NCI-H187 (cell line): ENCODE measurements at regions not wholly inside any gene's neighbourhood (a gene's known extent, or its start where the extent isn't known, plus 50 kb on each side); places are given as distances from the start of the nearest gene placed in this dataset.
"Not testable (repeated sequence)": the region's sequence is repeated elsewhere in the genome, so short reads cannot be mapped to it uniquely, and the experiment has no call there.

Experiments used
- DNase-seq, 2 experiments: peaks; one replicate each; lab custom pipeline; 2025; lab: John Stamatoyannopoulos, UW

- DNase-seq, result not testable (repeated sequence)
These were observed 174.8 kb upstream of the NBPF9 start for GRCh38 chr1:149278156-149278555.

GRCh38 chr1:149279015-149279414 is 175.7 kb upstream of the NBPF9 start:
- DNase-seq, result not testable (repeated sequence)

DNA sequence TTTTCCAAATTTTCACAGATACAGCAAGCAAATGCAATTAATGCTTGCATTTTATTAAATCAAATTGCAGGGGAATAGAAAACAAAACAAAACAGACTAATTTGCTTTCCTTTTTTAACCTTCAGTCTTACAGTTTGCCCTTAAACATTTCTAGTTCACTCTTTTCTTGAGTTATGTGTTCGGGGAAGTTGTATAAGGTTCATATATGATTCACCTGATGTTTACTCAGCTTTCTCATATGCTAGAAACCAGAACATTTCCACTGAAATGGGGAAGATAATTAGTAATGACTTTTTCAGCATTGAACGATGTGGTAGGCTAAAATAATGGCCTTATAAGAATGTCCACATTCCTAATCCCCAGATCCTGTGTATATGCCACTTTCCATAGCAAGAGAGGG is 176.2 kb upstream of the NBPF9 start:
- DNase-seq, result not testable (repeated sequence)

DNA sequence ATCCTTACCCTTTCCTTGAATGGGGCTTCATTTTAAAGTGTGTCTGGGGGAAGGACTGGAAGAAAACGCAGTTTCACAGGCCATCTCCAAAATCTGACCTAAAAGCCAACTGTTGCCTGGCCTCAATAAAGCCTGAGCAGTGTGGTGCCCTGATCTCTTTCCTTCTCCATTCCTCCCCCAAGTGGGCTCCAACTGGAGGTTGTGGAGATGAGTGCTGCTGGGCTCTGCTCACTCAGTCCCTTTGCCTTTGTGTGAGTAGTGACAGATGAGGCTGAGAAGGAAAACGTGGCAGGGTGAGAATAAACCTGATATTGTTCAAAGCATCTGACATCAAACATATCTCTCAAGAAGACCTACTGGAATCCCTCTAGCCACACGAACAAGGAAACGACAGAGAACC is 181.4 kb upstream of the NBPF9 start:
- not testable (repeated sequence) for DNase-seq

- not testable (repeated sequence) for DNase-seq
These were observed 181.9 kb upstream of the NBPF9 start for GRCh38 chr1:149285205-149285604.

DNA sequence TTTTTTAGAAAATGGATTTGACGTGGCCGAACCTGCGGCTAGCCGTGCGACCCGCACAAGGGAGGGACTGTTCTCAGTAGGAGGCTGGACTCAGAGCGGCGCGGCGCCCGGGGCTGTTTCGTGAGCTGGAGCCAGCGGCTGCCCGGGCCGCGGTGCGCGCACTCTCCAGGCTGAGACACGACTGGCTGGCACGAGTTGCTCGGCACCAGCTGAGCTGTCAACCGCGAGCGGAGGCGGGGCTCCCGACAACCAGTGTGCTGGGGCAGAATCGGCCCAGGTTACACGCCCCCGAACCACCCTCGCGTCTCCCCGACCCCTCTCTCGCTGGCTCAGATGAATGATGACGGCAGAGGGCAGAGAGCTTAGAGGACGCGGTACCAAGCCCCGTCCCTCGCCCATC is 182.3 kb upstream of the NBPF9 start:
- not testable (repeated sequence) for DNase-seq

DNA sequence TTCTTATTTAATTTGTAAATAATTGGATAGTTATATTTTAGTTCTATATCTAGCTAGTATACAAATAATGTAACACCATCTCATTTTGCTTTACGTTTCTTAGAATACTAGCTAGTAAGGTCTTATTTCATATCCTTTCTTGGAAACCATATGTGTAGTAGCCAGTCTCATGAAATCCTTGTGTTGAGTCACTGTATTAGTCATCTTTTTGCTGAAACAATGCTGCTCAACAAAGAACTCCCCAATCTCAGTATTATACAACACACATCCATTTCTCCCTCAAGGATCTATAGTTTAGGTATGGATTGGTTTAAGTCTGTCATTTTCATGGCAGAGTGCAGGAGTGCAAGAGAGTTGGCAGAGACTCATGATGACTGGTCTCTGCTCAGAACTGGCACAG is 185.2 kb upstream of the NBPF9 start:
- DNase-seq, result not testable (repeated sequence)

GRCh38 chr1:149300478-149301218 is 174.2 kb upstream of the NBPF19 start:
- not testable (repeated sequence) for DNase-seq

GRCh38 chr1:149301282-149301681 is 173.6 kb upstream of the NBPF19 start:
- not testable (repeated sequence) for DNase-seq

DNA sequence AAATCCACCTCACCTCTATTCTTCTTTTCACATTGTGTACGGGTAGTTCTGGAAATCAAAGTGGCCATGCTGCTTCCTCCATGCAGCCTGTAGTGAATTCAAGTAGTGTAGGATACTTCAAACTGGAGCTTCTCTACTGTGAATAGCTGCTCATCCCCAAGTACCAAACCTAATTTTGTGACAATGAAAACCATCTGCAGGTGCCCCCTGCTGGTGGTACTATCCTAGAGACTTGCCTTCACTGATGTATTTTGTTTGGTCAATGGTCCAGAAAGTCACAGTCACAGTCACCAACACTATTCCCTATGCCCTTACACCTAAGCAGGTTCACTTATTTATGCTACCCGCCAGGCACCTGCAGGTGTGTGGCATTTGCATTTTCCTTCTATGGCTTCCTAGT is 170.0 kb upstream of the NBPF19 start:
- DNase-seq, result not testable (repeated sequence)

DNA sequence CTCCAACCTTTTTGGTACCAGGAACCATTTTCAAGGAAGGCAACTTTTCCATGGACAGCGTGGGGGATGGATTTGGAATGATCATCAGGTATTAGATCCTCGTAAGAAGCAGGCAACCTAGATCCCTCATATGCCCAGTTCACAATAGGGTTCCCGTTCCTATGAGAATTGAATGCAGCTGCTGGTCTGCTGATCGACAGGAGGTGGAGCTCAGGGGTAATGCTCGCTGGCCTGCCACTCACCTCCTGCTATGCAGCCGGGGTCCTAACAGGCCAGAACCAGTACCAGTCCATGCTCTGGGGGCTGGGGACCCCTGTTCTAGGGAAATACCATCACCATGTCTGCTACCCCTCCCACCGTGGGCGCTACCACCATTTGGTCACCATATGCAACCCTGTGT is 167.2 kb upstream of the NBPF19 start:
- not testable (repeated sequence) for DNase-seq

DNA sequence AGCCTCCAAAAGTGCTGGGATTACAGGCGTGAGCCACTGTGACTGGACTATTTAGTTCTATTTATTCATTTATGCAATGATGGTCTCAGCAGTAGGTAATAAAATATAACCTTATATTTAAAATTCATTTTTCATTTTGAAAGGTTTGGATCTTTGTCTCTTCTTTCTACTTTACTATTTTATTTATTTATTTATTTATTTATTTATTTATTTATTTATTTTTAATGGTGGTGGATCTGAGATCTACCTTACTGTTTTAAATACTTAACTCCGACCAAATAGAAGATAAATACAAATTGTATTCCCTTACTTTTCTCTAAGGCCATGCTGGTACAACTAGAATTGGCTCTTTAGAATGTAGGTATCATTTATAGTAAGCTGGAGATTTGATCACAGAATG is 159.9 kb upstream of the NBPF19 start:
- not testable (repeated sequence) for DNase-seq

DNA sequence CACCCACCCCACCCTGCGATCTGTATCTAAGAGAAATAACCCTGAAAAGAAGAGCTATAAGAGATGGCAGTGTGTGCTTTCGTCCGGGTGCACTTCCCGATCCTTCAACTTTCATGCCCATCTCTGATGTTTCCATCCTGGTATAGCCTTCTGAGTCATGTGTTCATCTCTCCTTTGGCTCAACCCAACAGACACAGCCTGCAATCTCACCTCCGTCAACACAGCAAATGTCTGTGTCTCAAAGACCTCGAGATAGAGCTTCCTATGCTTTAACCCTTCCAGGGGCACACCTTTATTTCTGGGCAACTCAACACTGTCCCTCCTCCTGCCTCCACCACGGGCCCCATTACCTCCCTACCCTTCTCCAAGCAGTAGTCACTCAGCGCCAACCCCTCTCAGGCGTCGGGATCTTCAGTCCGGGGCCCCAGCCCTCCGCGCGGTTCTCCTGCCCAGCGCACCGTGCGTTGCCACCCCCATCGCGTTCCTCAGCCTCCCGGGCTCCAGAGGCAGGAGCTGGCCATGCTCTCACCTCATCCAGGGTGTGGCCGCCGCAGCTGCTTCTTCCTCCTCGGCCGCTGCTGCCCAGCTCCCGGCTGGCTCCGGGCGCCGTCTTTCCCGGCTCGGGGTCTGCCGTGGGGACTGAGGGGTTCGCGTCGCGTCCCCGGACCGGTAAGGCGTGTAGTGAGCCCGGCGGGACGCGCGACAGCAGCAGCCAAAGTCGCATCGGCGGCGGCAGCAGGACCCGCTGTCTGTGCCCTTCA is 153.7 kb upstream of the NBPF19 start:
- DNase-seq, result not testable (repeated sequence)

- DNase-seq, result not testable (repeated sequence)
These were observed 153.2 kb upstream of the NBPF19 start for GRCh38 chr1:149321732-149322016.

DNA sequence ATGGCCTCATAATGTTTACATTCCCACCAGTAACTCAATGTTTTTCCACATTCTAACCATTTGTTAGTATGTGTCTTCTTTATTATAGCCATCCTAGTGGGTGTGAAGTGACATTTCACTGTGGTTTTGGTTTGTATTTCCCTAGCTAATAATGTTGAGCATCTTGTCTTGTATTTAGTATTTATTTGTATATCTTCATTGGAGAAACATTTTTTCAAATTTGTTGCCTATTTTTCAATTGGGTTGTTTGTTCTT is 144.8 kb upstream of the NBPF19 start:
- not testable (repeated sequence) for DNase-seq

- DNase-seq, result not testable (repeated sequence)
These were observed 138.8 kb upstream of the NBPF19 start for GRCh38 chr1:149336082-149336481.

DNA sequence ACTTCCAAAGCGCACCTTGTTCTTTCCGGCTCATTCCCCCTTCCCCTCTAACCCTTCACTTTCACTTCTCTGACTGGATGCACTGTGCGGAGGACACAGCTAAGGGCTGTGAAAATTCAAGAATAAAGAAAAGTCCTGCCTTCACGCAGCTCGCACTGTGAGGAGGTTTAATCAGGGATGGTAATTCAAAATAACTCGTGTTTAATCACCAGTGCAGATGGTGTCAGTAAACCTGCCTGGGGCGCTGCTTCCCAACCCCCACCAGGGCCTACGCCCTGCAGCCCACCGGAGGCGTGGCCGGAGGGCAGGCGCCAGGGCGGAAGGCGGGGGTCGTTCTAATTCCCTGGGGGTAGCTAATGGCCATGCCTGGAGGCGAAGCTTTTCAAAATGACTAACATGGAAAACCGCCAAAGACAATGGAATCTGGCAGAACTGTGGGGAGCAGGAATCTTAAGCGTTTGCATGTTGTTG is 136.6 kb upstream of the NBPF19 start:
- DNase-seq, result not testable (repeated sequence)

DNA sequence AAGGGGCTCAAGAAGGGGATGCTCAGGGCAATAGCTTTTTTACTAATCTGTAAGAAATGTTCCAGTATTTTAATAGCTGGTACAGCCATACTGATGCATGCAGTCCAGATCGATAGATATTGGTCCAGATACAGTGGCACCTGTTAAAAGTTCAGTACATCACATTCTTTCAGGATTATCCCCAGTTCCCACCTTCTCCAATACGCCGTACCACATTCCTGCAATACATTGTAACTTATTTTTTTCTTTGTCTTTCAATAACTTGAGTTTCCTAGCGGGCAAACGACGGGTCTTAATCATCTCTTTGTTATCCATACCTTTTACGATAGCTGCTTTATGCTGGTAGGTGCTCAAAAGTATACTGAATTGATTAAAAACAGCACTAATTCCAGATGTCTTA is 136.1 kb upstream of the NBPF19 start:
- not testable (repeated sequence) for DNase-seq

- not testable (repeated sequence) for DNase-seq
These were observed 125.4 kb upstream of the NBPF19 start for GRCh38 chr1:149349448-149349847.

GRCh38 chr1:149352205-149352604 is 122.6 kb upstream of the NBPF19 start:
- DNase-seq, result not testable (repeated sequence)

- not testable (repeated sequence) for DNase-seq
These were observed 120.3 kb upstream of the NBPF19 start for GRCh38 chr1:149354579-149354978.

GRCh38 chr1:149355748-149356147 is 119.1 kb upstream of the NBPF19 start:
- not testable (repeated sequence) for DNase-seq

DNA sequence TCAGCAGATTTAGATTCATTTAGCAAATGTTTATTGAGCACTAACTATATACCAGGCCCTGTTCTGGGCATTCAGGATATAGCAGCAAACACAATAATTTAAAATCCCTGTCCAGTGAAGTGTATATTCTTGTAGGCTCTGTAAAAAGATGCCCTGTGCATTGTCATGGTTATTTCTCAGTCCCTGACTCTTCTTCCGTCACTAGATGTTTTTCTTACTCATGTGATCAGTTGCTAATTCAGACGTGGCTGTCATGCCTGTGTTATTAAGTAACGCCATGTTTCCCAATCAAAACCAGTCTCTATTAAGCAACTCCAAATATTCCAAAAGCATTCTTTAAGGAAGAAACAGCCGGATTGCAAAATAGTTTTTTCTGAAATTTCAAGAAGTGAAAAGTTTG is 118.7 kb upstream of the NBPF19 start:
- DNase-seq, result not testable (repeated sequence)

GRCh38 chr1:149360351-149360750 is 114.5 kb upstream of the NBPF19 start:
- not testable (repeated sequence) for DNase-seq
